NT2/D1 (cell line): ENCODE measurements at regions not wholly inside any gene's neighbourhood (a gene's known extent, or its start where the extent isn't known, plus 50 kb on each side); places are given as distances from the start of the nearest gene placed in this dataset.

Experiments
- SUZ12 ChIP-seq: IDR thresholded peaks from 2 replicates; pipeline ENCODE4 v1.6.1; 2011; ENCODE audit not compliant: insufficient read length, insufficient read depth; ENCODE audit errors: extremely low read depth
- YY1 ChIP-seq: IDR thresholded peaks from 2 replicates; pipeline ENCODE4 v1.6.1; 2011; ENCODE audit not compliant: insufficient read length, insufficient read depth
- ZNF274 ChIP-seq: IDR thresholded peaks from 2 replicates; pipeline ENCODE4 v1.6.1; 2011; ENCODE audit warnings: mild to moderate bottlenecking, low read depth, low read length

DNA sequence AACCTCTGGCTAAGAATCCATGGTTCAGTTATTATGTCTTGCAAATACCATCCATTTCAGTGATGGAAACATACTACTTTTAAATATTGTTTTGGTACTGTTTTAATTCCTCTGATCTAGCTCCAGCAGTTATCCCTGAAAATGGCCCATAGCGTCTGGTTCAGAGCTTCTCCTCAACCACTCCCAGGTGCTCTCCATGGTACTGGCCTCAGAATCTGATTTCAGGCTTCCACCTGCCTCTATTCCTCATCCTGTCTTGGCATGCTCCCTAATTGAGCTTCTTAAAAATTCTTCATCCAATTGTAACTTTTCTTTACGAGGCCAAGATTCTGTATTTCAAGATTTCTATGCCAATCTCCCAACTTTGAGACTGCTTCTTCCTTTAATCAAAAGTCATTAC lies 236.3 kb downstream of the HTR7 start:
- TF ChIP-seq YY1: no peak
- no peak for TF ChIP-seq SUZ12
- TF ChIP-seq ZNF274: no peak
